GM19025 (cell line): ENCODE measurements at regions not wholly inside any gene's neighbourhood (a gene's known extent, or its start where the extent isn't known, plus 50 kb on each side); places are given as distances from the start of the nearest gene placed in this dataset.
"Not testable (repeated sequence)": the region's sequence is repeated elsewhere in the genome, so short reads cannot be mapped to it uniquely, and the experiment has no call there.

Experiments used
- ATAC-seq: cut with Tn5 transposase; IDR thresholded peaks from one replicate; pipeline ENCODE4 v1.9.1; 2021; ENCODE audit warnings: mild to moderate bottlenecking, low read depth, moderate library complexity; ENCODE audit not compliant: unreplicated experiment

GRCh38 chr1:94769551-94769950 lies 50.6 kb upstream of the SLC44A3 start:
- ATAC-seq: no peak

DNA sequence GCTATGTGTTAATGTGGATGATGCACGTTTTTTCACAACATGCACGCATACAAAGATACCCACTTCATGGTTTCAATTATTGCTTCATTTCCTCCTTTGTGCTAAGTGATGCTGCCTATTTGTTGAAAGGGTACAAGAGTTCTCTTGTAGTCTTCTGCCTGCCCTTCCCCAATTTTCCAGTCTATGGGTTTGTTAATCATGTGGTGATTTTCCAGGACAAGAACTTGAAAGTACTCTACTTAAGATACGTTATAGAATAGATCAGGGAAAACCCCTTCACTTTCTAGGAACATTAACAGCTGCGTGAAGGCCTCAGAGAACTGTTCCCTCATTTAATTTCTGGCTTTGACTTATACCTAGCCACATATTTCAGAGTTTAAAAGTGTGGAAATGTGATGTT lies 52.1 kb upstream of the SLC44A3 start:
- no peak for ATAC-seq

GRCh38 chr1:94765958-94766357 lies 54.2 kb upstream of the SLC44A3 start:
- no peak for ATAC-seq

- ATAC-seq: no peak
Measured at GRCh38 chr1:94759188-94759587, 61.0 kb upstream of the SLC44A3 start.

- no peak for ATAC-seq
Measured at GRCh38 chr1:94757931-94758330, 62.2 kb upstream of the SLC44A3 start.

GRCh38 chr1:94755675-94756074 lies 64.5 kb upstream of the SLC44A3 start:
- no peak for ATAC-seq

GRCh38 chr1:94755016-94755415 lies 65.1 kb upstream of the SLC44A3 start:
- not testable (repeated sequence) for ATAC-seq

DNA sequence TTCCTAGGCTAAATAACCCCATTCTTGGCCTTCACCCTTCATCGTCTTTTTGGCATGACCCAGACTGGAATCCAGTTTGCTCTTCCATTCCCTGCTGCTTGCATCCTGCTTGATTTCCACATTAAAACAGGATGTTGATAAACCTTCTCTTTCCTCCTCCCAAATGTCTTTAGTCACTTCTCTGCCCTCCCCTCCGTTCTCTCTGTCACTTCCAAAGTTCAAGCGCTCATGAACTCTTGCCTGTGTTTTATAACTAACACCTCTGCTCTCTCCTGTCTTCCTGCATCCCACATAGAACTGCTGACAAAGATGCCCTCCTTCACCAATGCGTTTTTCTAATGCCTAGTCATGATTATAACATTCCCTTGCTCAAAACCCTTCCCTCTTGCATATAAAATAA lies 65.6 kb upstream of the SLC44A3 start:
- no peak for ATAC-seq

- ATAC-seq: no peak
Measured at GRCh38 chr1:94754095-94754494, 66.1 kb upstream of the SLC44A3 start.

GRCh38 chr1:94753171-94753972 lies 66.8 kb upstream of the SLC44A3 start:
- no peak for ATAC-seq

- ATAC-seq: not testable (repeated sequence)
Measured at GRCh38 chr1:94751483-94751882, 68.7 kb upstream of the SLC44A3 start.

- ATAC-seq: no peak
Measured at GRCh38 chr1:94746635-94747525, 73.3 kb upstream of the SLC44A3 start.

DNA sequence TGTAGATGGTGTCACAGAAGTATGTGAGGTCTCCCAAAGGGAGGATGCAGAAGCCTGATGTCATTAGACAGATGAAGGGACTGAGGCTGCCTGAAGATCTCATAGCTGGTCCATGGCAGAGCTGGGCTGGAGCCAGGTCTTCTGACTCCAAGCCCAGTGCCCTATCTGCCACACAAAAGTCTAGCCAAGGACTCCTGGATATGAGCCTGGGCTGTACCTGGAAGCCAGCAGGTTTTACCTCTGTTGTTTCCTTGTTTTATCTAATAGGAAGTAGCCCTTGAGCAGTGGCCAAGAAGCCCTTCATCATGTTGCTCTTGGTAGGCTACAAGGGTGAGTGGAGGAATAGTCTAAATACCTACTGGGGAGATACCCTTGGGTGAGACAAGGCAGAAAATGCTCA lies 74.4 kb upstream of the SLC44A3 start:
- no peak for ATAC-seq

DNA sequence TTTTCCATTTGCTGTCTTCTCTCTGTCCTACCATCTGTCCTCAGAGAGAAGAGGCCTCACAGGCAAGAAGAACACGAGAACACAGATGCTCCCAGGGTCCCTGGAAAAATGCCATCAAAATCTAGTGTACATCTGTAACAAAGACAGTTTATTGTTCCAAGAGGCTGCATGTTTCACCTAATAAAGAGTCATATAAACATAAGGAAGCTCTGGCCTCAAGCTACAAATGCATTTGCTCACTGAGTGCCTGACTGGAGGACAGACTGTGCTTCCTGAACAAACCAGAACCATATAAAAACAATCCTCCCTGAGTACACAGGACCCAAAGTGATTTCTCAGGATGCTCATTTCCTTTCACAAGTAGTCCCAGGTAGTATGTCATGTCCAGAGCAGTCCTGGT lies 76.3 kb upstream of the SLC44A3 start:
- no peak for ATAC-seq

- ATAC-seq: no peak
Measured at GRCh38 chr1:94741996-94742395, 78.2 kb upstream of the SLC44A3 start.

GRCh38 chr1:94741510-94741909 lies 78.6 kb upstream of the SLC44A3 start:
- ATAC-seq: no peak

DNA sequence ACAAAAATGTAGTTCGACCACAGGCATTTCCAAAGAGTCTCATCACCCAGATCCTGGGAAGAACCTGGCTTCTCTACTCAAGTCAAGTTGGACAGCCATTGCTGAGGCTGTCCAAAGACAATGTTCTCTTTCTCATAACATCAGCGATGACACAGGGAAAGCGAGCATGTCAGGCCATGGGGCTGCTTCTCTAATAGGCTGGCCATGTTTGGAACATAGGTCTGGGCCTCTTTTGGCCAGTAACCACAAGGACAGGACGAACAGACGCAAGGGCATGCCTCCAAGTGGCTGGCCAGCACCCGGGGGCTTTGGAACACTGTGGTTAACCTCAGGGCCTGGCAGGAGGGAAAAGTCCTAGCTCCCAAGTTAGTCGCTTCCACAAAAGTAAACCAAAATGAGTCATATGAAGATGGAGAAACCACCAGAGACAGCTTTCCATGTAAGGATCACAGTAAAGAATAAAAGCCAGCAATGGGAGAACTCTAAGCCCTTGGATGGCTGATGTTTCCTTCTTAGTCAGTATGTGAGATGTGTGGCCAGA lies 80.6 kb upstream of the SLC44A3 start:
- no peak for ATAC-seq

- ATAC-seq: no peak
Measured at GRCh38 chr1:94738371-94738770, 81.8 kb upstream of the SLC44A3 start.

DNA sequence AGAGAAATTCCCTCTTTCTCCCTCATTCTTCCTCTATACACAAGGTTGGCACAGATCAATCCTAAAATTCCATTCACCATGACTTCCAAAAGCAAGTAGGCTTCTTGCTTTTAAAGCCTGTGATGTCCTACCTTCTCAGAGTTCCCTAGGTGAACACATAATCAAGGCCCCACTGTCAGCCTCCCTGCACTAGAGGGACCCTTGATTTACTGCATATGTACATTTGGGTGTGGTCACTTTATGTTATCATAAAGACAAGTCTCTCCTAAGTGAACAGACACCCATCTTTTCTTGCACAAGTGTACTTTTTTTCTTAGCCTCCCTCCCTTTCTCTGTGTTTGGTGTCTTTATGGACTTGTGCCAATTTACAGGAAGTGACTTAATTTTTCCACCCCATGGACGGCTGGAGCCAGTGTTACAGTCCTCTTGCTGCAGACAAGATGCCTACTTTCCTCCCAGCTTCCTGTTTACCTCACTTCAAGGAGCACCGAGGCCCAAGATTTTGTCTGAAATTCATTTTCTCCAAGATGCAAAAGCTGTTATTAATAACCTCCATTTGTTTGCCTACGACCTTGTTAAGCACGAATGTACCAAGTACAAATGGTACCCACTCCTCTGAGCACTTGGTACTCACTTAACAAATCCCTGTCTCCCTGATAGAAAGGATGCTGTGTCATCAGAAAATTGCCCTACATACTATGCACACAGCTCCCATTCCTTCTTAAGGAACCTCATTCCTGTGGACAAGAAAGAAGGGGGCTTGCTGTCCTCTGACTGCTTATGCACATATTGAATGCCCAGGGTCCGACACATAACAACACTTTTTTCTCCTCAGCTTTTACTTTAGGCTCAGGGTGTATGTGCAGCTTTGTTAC lies 82.8 kb upstream of the SLC44A3 start:
- ATAC-seq: no peak

GRCh38 chr1:94736549-94736948 lies 83.6 kb upstream of the SLC44A3 start:
- no peak for ATAC-seq
